Fibroblast of lung (primary cell): ENCODE measurements at regions not wholly inside any gene's neighbourhood (a gene's known extent, or its start where the extent isn't known, plus 50 kb on each side); places are given as distances from the start of the nearest gene placed in this dataset.

Experiments
- DNase-seq, 2 donors: peaks; one replicate each; pipeline versions ENCODE4 v3.0.0 to v3.0.0-alpha.2; 2010; ENCODE audit warnings: low read depth in 2 of 2
- H2AFZ ChIP-seq: 2 replicates; pipeline ENCODE4 v1.5.1; 2012; ENCODE audit warnings: low read length, control low read depth, inconsistent platforms
- H3K27ac ChIP-seq: 2 replicates; pipeline ENCODE4 v1.5.1; 2011; ENCODE audit warnings: low read length, control low read depth; ENCODE audit not compliant: insufficient read depth
- H3K27me3 ChIP-seq: 2 replicates; pipeline ENCODE4 v1.5.1; 2011; ENCODE audit warnings: mild to moderate bottlenecking, low read length; ENCODE audit not compliant: control insufficient read depth, insufficient read depth
- H3K36me3 ChIP-seq: 2 replicates; pipeline ENCODE4 v1.5.1; 2011; ENCODE audit warnings: low read length; ENCODE audit not compliant: control insufficient read depth, insufficient read depth
- H3K4me1 ChIP-seq: 2 replicates; pipeline ENCODE4 v1.5.1; 2011; ENCODE audit warnings: low read length; ENCODE audit not compliant: control insufficient read depth, insufficient read depth; ENCODE audit errors: extremely low read depth
- H3K4me2 ChIP-seq: 2 replicates; pipeline ENCODE4 v1.5.1; 2011; ENCODE audit warnings: low read length, control low read depth; ENCODE audit not compliant: insufficient read depth; ENCODE audit errors: extremely low read depth
- H3K4me3 ChIP-seq, 4 experiments: fragments of 200-600 bp in 1 of 4; sonication (generic) in 1 of 4; replicated peaks in 1 of 4; 2 replicates each; pipeline ENCODE4 v1.5.1; 2011 to 2016; ENCODE audit warnings: low read length in 4 of 4, low read depth in 3 of 4, mild to moderate bottlenecking in 3 of 4, control low read depth in 2 of 4, inconsistent platforms in 1 of 4, mixed read lengths in 1 of 4; ENCODE audit not compliant: insufficient read depth in 1 of 4; ENCODE audit errors: control extremely low read depth in 1 of 4
- H3K79me2 ChIP-seq: 2 replicates; pipeline ENCODE4 v1.5.1; 2012; ENCODE audit warnings: mild to moderate bottlenecking, low read length, inconsistent platforms; ENCODE audit not compliant: control insufficient read depth, insufficient read depth
- H3K9ac ChIP-seq: 2 replicates; pipeline ENCODE4 v1.5.1; 2011; ENCODE audit warnings: mild to moderate bottlenecking, low read length, control low read depth; ENCODE audit not compliant: insufficient read depth
- H3K9me3 ChIP-seq: 2 replicates; pipeline ENCODE4 v1.5.1; 2012; ENCODE audit warnings: low read depth, low read length; ENCODE audit not compliant: control insufficient read depth, insufficient read depth
- H4K20me1 ChIP-seq: 2 replicates; pipeline ENCODE4 v1.5.1; 2011; ENCODE audit warnings: low read length; ENCODE audit not compliant: control insufficient read depth, insufficient read depth; ENCODE audit errors: extremely low read depth
- CTCF ChIP-seq, 2 donors: IDR thresholded peaks in 1 of 2; conservative IDR thresholded peaks in 1 of 2; 1 replicate in 1 of 2; 2 replicates in 1 of 2; pipeline ENCODE4 v1.5.1; 2011 to 2012; ENCODE audit warnings: low read length in 2 of 2, control low read depth in 1 of 2, inconsistent platforms in 1 of 2, low read depth in 1 of 2, mild to moderate bottlenecking in 1 of 2
- EZH2 ChIP-seq: IDR thresholded peaks from 2 replicates; pipeline ENCODE4 v1.5.1; 2012; ENCODE audit warnings: low read length, control low read depth, mild to moderate bottlenecking; ENCODE audit errors: missing control alignments

GRCh38 chr6:168130697-168131371 lies 51.8 kb upstream of the FRMD1 start:
- Histone ChIP-seq H3K36me3 (no peaks in the 10 kb centered on the region), H3K27ac (no peak overlapping the region), H2AFZ (no peak overlapping the region), H3K79me2 (no peaks in the 10 kb centered on the region), H3K9me3 (no peaks in the 10 kb centered on the region), H4K20me1 (no peaks in the 10 kb centered on the region), H3K27me3 (no peaks in the 10 kb centered on the region), H3K4me2 (no peak overlapping the region), H3K9ac (no peak overlapping the region), H3K4me3 (no peak overlapping the region), H3K4me1 (peaks cover 2% of the 10 kb centered on the region)
- TF ChIP-seq CTCF (conservative IDR thresholded peaks at IDR 0.05 in 1 of 2, IDR thresholded peaks at IDR 0.05 in 1 of 2; ENCODE audit: low read depth in 1 of 2, low read length in 2 of 2), result no peak
- TF ChIP-seq EZH2, result no peak
- DNase-seq, result no peak

GRCh38 chr6:168130168-168130696 lies 51.2 kb upstream of the FRMD1 start:
- no peaks in the 10 kb centered on the region for H3K79me2 ChIP-seq
- no peak overlapping the region for H3K9ac ChIP-seq
- DNase-seq, result no peak
- H3K27ac ChIP-seq, result no peak overlapping the region
- H2AFZ ChIP-seq, result no peak overlapping the region
- no peaks in the 10 kb centered on the region for H3K36me3 ChIP-seq
- no peaks in the 10 kb centered on the region for H3K27me3 ChIP-seq
- H3K4me2 ChIP-seq, result no peak overlapping the region
- H3K4me3 ChIP-seq, result no peak overlapping the region
- H3K4me1 ChIP-seq, result peaks cover 2% of the 10 kb centered on the region
- H4K20me1 ChIP-seq, result no peaks in the 10 kb centered on the region
- H3K9me3 ChIP-seq, result no peaks in the 10 kb centered on the region
- TF ChIP-seq CTCF (conservative IDR thresholded peaks at IDR 0.05 in 1 of 2, IDR thresholded peaks at IDR 0.05 in 1 of 2; ENCODE audit: low read depth in 1 of 2, low read length in 2 of 2), result no peak
- no peak for TF ChIP-seq EZH2

GRCh38 chr6:168129292-168130167 lies 50.5 kb upstream of the FRMD1 start:
- H2AFZ ChIP-seq, result no peak overlapping the region
- H3K9me3 ChIP-seq, result no peaks in the 10 kb centered on the region
- peaks cover 2% of the 10 kb centered on the region for H3K4me1 ChIP-seq
- no peak overlapping the region for H3K4me2 ChIP-seq
- no peaks in the 10 kb centered on the region for H4K20me1 ChIP-seq
- H3K27me3 ChIP-seq, result no peaks in the 10 kb centered on the region
- TF ChIP-seq CTCF (conservative IDR thresholded peaks at IDR 0.05 in 1 of 2, IDR thresholded peaks at IDR 0.05 in 1 of 2; ENCODE audit: low read depth in 1 of 2, low read length in 2 of 2) (no peak), EZH2 (no peak)
- no peak overlapping the region for H3K27ac ChIP-seq
- no peak for DNase-seq
- H3K36me3 ChIP-seq, result no peaks in the 10 kb centered on the region
- no peaks in the 10 kb centered on the region for H3K79me2 ChIP-seq
- H3K4me3 ChIP-seq, result no peak overlapping the region
- no peak overlapping the region for H3K9ac ChIP-seq
